Astrocyte (in vitro differentiated cells and primary cell): ENCODE measurements at regions not wholly inside any gene's neighbourhood (a gene's known extent, or its start where the extent isn't known, plus 50 kb on each side); places are given as distances from the start of the nearest gene placed in this dataset.

ENCODE experiments used
- DNase-seq: peaks from one replicate; pipeline ENCODE4 v3.0.0-alpha.2; 2010; ENCODE audit warnings: low read depth
- FAIRE-seq: peaks from 2 replicates; lab custom pipeline; 2011; peaks lifted over from hg19 to GRCh38; lab: Jason Lieb, UNC
- H2AFZ ChIP-seq: 2 replicates; pipeline ENCODE4 v1.6.0; 2012; ENCODE audit warnings: low read depth, low read length, inconsistent platforms
- H3K27ac ChIP-seq: 2 replicates; pipeline ENCODE4 v1.5.1; 2011; ENCODE audit warnings: low read depth, low read length, inconsistent platforms
- H3K27me3 ChIP-seq: 2 replicates; pipeline ENCODE4 v1.6.0; 2011; ENCODE audit warnings: low read length, inconsistent platforms; ENCODE audit not compliant: insufficient read depth
- H3K36me3 ChIP-seq: 2 replicates; pipeline ENCODE4 v1.5.1; 2011; ENCODE audit warnings: low read length, inconsistent platforms; ENCODE audit not compliant: insufficient read depth
- H3K4me1 ChIP-seq: 2 replicates; pipeline ENCODE4 v1.5.1; 2011; ENCODE audit warnings: low read length, inconsistent platforms; ENCODE audit not compliant: insufficient read depth
- H3K4me2 ChIP-seq: 2 replicates; pipeline ENCODE4 v1.6.0; 2012; ENCODE audit warnings: low read length, inconsistent platforms
- H3K4me3 ChIP-seq: 2 replicates; pipeline ENCODE4 v1.5.1; 2011; ENCODE audit warnings: low read depth, mild to moderate bottlenecking, low read length, inconsistent platforms; ENCODE audit not compliant: insufficient read depth
- H3K79me2 ChIP-seq: 2 replicates; pipeline ENCODE4 v1.6.0; 2012; ENCODE audit warnings: mild to moderate bottlenecking, low read length, inconsistent platforms; ENCODE audit not compliant: insufficient read depth
- H3K9ac ChIP-seq: 2 replicates; pipeline ENCODE4 v1.6.0; 2012; ENCODE audit warnings: mild to moderate bottlenecking, low read length, inconsistent platforms
- H3K9me3 ChIP-seq: 2 replicates; pipeline ENCODE4 v1.5.1; 2012; ENCODE audit warnings: low read depth, mild to moderate bottlenecking, low read length, inconsistent platforms; ENCODE audit not compliant: insufficient read depth
- H4K20me1 ChIP-seq: 2 replicates; pipeline ENCODE4 v1.6.0; 2012; ENCODE audit warnings: low read length, inconsistent platforms; ENCODE audit not compliant: insufficient read depth
- H3K27ac Mint-ChIP-seq: one replicate; pipeline ENCODE4 v1.8.0; 2021; ENCODE audit warnings: mild to moderate bottlenecking, mixed read lengths; ENCODE audit not compliant: unreplicated experiment
- H3K27me3 Mint-ChIP-seq: one replicate; pipeline ENCODE4 v1.8.0; 2021; ENCODE audit warnings: low read depth, mixed read lengths; ENCODE audit not compliant: unreplicated experiment
- H3K36me3 Mint-ChIP-seq: one replicate; pipeline ENCODE4 v1.8.0; 2021; ENCODE audit warnings: low read depth, mixed read lengths; ENCODE audit not compliant: unreplicated experiment
- H3K4me1 Mint-ChIP-seq: one replicate; pipeline ENCODE4 v1.8.0; 2021; ENCODE audit warnings: low read depth, mixed read lengths; ENCODE audit not compliant: unreplicated experiment
- H3K4me3 Mint-ChIP-seq: one replicate; pipeline ENCODE4 v1.8.0; 2021; ENCODE audit warnings: mild to moderate bottlenecking, moderate library complexity, mixed read lengths; ENCODE audit not compliant: unreplicated experiment
- H3K9me3 Mint-ChIP-seq: one replicate; pipeline ENCODE4 v1.8.0; 2021; ENCODE audit warnings: mild to moderate bottlenecking, mixed read lengths; ENCODE audit not compliant: unreplicated experiment
- CTCF ChIP-seq: IDR thresholded peaks from 2 replicates; pipeline ENCODE4 v1.5.1; 2011; ENCODE audit warnings: low read depth, mild to moderate bottlenecking, inconsistent platforms, low read length, moderate library complexity; ENCODE audit not compliant: insufficient read depth
- EZH2 ChIP-seq: IDR thresholded peaks from 2 replicates; pipeline ENCODE4 v1.6.1; 2012; ENCODE audit warnings: mild to moderate bottlenecking, low read length, inconsistent platforms; ENCODE audit not compliant: insufficient read depth

GRCh38 chr11:91819777-91820176 is 404.8 kb upstream of the FAT3 start:
- FAIRE-seq, result no peak
- Histone ChIP-seq H4K20me1 (no peaks in the 10 kb centered on the region), H3K9me3 (no peaks in the 10 kb centered on the region), H3K4me2 (no peak overlapping the region), H3K27me3 (no peaks in the 10 kb centered on the region), H3K36me3 (no peaks in the 10 kb centered on the region), H3K27ac (no peak overlapping the region), H3K4me1 (no peaks in the 10 kb centered on the region), H2AFZ (no peak overlapping the region), H3K4me3 (no peak overlapping the region), H3K9ac (no peak overlapping the region), H3K79me2 (no peaks in the 10 kb centered on the region)
- H3K9me3 Mint-ChIP-seq, result no peaks in the 10 kb centered on the region
- H3K4me1 Mint-ChIP-seq, result peaks cover 5% of the 10 kb centered on the region
- no peak for DNase-seq
- no peak for TF ChIP-seq EZH2
- TF ChIP-seq CTCF, result no peak
- H3K4me3 Mint-ChIP-seq, result no peak overlapping the region
- no peak overlapping the region for H3K27ac Mint-ChIP-seq
- H3K36me3 Mint-ChIP-seq, result no peaks in the 10 kb centered on the region
- no peaks in the 10 kb centered on the region for H3K27me3 Mint-ChIP-seq

DNA sequence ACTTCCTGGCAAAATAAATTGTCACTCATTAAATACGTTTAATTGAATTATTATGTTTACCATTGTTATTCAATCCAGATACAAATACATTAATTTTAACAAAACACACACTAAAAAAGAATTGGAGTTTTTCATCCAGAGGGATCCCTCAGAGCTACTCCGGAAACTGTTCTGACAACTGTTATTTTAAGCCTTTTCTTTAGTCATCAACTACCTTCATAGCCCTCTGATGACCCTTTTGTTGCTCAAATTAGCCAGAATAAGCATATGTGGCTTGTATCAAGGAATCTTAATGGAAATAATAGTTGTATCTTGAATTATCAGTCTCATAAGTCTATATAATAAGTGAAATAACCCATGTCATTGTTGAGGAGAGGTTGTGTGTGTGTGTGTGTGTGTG is 405.4 kb upstream of the FAT3 start:
- H3K9me3 Mint-ChIP-seq, result no peaks in the 10 kb centered on the region
- no peak overlapping the region for H3K27ac Mint-ChIP-seq
- no peaks in the 10 kb centered on the region for H3K36me3 Mint-ChIP-seq
- no peak for DNase-seq
- no peak for TF ChIP-seq EZH2
- no peak for TF ChIP-seq CTCF
- no peaks in the 10 kb centered on the region for H3K79me2 ChIP-seq
- H3K4me1 Mint-ChIP-seq, result peaks cover 5% of the 10 kb centered on the region
- no peak overlapping the region for H3K9ac ChIP-seq
- no peaks in the 10 kb centered on the region for H3K27me3 Mint-ChIP-seq
- FAIRE-seq, result no peak
- H3K27ac ChIP-seq, result no peak overlapping the region
- no peak overlapping the region for H3K4me3 ChIP-seq
- no peaks in the 10 kb centered on the region for H3K27me3 ChIP-seq
- no peaks in the 10 kb centered on the region for H4K20me1 ChIP-seq
- H3K36me3 ChIP-seq, result no peaks in the 10 kb centered on the region
- no peaks in the 10 kb centered on the region for H3K4me1 ChIP-seq
- H2AFZ ChIP-seq, result no peak overlapping the region
- no peaks in the 10 kb centered on the region for H3K9me3 ChIP-seq
- H3K4me2 ChIP-seq, result no peak overlapping the region
- no peak overlapping the region for H3K4me3 Mint-ChIP-seq

DNA sequence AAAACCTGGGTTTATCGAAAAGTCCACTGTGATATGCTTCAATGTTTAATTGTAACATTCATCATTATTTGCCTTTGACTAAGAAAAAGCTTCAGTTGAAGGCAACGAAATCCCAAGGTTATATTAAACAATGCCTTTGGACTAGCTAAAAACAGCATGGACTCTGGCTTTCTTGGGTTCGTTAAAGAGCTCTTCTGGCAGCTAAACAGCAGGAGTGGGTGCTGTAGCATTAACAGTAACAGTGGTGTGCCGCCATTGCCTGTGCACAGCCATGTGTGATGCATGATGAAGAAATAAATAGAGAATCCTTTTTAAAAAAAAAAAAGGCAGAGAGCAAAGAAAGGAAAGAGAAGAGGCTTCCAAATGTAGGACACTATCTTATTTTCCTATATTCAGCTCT is 406.6 kb upstream of the FAT3 start:
- H3K27me3 Mint-ChIP-seq, result no peaks in the 10 kb centered on the region
- H3K27me3 ChIP-seq, result no peaks in the 10 kb centered on the region
- peaks cover 5% of the 10 kb centered on the region for H3K4me1 Mint-ChIP-seq
- no peak for DNase-seq
- TF ChIP-seq CTCF, result no peak
- no peak for TF ChIP-seq EZH2
- FAIRE-seq, result no peak
- H4K20me1 ChIP-seq, result no peaks in the 10 kb centered on the region
- no peaks in the 10 kb centered on the region for H3K79me2 ChIP-seq
- H3K9me3 Mint-ChIP-seq, result no peaks in the 10 kb centered on the region
- H3K4me2 ChIP-seq, result no peak overlapping the region
- H3K4me3 ChIP-seq, result no peak overlapping the region
- H3K4me1 ChIP-seq, result no peaks in the 10 kb centered on the region
- no peak overlapping the region for H3K27ac Mint-ChIP-seq
- no peak overlapping the region for H3K4me3 Mint-ChIP-seq
- H3K36me3 ChIP-seq, result no peaks in the 10 kb centered on the region
- no peak overlapping the region for H3K27ac ChIP-seq
- H3K9me3 ChIP-seq, result no peaks in the 10 kb centered on the region
- no peak overlapping the region for H2AFZ ChIP-seq
- no peaks in the 10 kb centered on the region for H3K36me3 Mint-ChIP-seq
- no peak overlapping the region for H3K9ac ChIP-seq
